H7 (cell line): ENCODE measurements at regions not wholly inside any gene's neighbourhood (a gene's known extent, or its start where the extent isn't known, plus 50 kb on each side); places are given as distances from the start of the nearest gene placed in this dataset.
A peak's percentile ranks its signal among the peaks of the same experiment; 100 is the strongest.

Experiments
- DNase-seq: peaks from one replicate; pipeline ENCODE4 v3.0.0; 2012
- H3K27me3 ChIP-seq: 2 replicates; pipeline ENCODE4 v1.6.0; 2011; ENCODE audit warnings: mild to moderate bottlenecking, low read length; ENCODE audit not compliant: control insufficient read depth, insufficient read depth
- H3K36me3 ChIP-seq: replicated peaks from 2 replicates; pipeline ENCODE4 v1.5.1; 2011; ENCODE audit warnings: low read length; ENCODE audit not compliant: control insufficient read depth, insufficient read depth
- H3K4me3 ChIP-seq: 2 replicates; pipeline ENCODE4 v1.5.1; 2011; ENCODE audit warnings: low read depth, mild to moderate bottlenecking, control low read depth, low read length, moderate library complexity; ENCODE audit not compliant: insufficient read depth

GRCh38 chr2:165033402-165033801, 78.1 kb upstream of the SLC38A11 start:
- no peaks in the 10 kb centered on the region for H3K27me3 ChIP-seq
- no peak for DNase-seq
- H3K4me3 ChIP-seq, result no peak overlapping the region
- no peaks in the 10 kb centered on the region for H3K36me3 ChIP-seq

- Histone ChIP-seq H3K27me3 (no peaks in the 10 kb centered on the region), H3K36me3 (no peaks in the 10 kb centered on the region), H3K4me3 (no peak overlapping the region)
- DNase-seq, result peak; percentile 13
Measured at GRCh38 chr2:165032559-165032958, 77.2 kb upstream of the SLC38A11 start.

- Histone ChIP-seq H3K4me3 (no peak overlapping the region), H3K27me3 (no peaks in the 10 kb centered on the region), H3K36me3 (no peaks in the 10 kb centered on the region)
- no peak for DNase-seq
Measured at GRCh38 chr2:165024199-165024598, 68.9 kb upstream of the SLC38A11 start.

- no peaks in the 10 kb centered on the region for H3K36me3 ChIP-seq
- no peak for DNase-seq
- no peak overlapping the region for H3K4me3 ChIP-seq
- H3K27me3 ChIP-seq, result no peaks in the 10 kb centered on the region
Measured at GRCh38 chr2:165022781-165023180, 67.5 kb upstream of the SLC38A11 start.

- no peak overlapping the region for H3K4me3 ChIP-seq
- no peaks in the 10 kb centered on the region for H3K36me3 ChIP-seq
- peak; percentile 63 for DNase-seq
- H3K27me3 ChIP-seq, result no peaks in the 10 kb centered on the region
Measured at GRCh38 chr2:165017966-165018596, 62.8 kb upstream of the SLC38A11 start.

- DNase-seq, result peak; percentile 49
- H3K4me3 ChIP-seq, result no peak overlapping the region
- no peaks in the 10 kb centered on the region for H3K27me3 ChIP-seq
- no peaks in the 10 kb centered on the region for H3K36me3 ChIP-seq
Measured at GRCh38 chr2:165016772-165017411, 61.6 kb upstream of the SLC38A11 start.

- H3K4me3 ChIP-seq, result no peak overlapping the region
- H3K36me3 ChIP-seq, result no peaks in the 10 kb centered on the region
- DNase-seq, result peak; percentile 57
- no peaks in the 10 kb centered on the region for H3K27me3 ChIP-seq
Measured at GRCh38 chr2:165015052-165015642, 59.8 kb upstream of the SLC38A11 start.

GRCh38 chr2:165013944-165014619, 58.8 kb upstream of the SLC38A11 start:
- DNase-seq, result no peak
- Histone ChIP-seq H3K36me3 (no peaks in the 10 kb centered on the region), H3K27me3 (no peaks in the 10 kb centered on the region), H3K4me3 (no peak overlapping the region)

- no peaks in the 10 kb centered on the region for H3K27me3 ChIP-seq
- DNase-seq, result no peak
- no peaks in the 10 kb centered on the region for H3K36me3 ChIP-seq
- H3K4me3 ChIP-seq, result no peak overlapping the region
Measured at GRCh38 chr2:165011199-165011598, 55.9 kb upstream of the SLC38A11 start.

- Histone ChIP-seq H3K27me3 (no peaks in the 10 kb centered on the region), H3K4me3 (no peak overlapping the region), H3K36me3 (no peaks in the 10 kb centered on the region)
- DNase-seq, result no peak
Measured at GRCh38 chr2:165010556-165010955, 55.2 kb upstream of the SLC38A11 start.

GRCh38 chr2:165009466-165009865, 54.1 kb upstream of the SLC38A11 start:
- H3K4me3 ChIP-seq, result no peak overlapping the region
- DNase-seq, result no peak
- no peaks in the 10 kb centered on the region for H3K27me3 ChIP-seq
- H3K36me3 ChIP-seq, result no peaks in the 10 kb centered on the region

GRCh38 chr2:165008730-165009315, 53.5 kb upstream of the SLC38A11 start:
- Histone ChIP-seq H3K4me3 (no peak overlapping the region), H3K36me3 (no peaks in the 10 kb centered on the region), H3K27me3 (no peaks in the 10 kb centered on the region)
- DNase-seq, result no peak

- no peaks in the 10 kb centered on the region for H3K27me3 ChIP-seq
- DNase-seq, result no peak
- no peak overlapping the region for H3K4me3 ChIP-seq
- no peaks in the 10 kb centered on the region for H3K36me3 ChIP-seq
Measured at GRCh38 chr2:165007161-165007744, 51.9 kb upstream of the SLC38A11 start.
